ENCODE measurements at regions not wholly inside any gene's neighbourhood (a gene's known extent, or its start where the extent isn't known, plus 50 kb on each side); places are given as distances from the start of the nearest gene placed in this dataset.
A peak's percentile ranks its signal among the peaks of the same experiment; 100 is the strongest.
"Not testable (repeated sequence)": the region's sequence is repeated elsewhere in the genome, so short reads cannot be mapped to it uniquely, and the experiment has no call there.

DNA sequence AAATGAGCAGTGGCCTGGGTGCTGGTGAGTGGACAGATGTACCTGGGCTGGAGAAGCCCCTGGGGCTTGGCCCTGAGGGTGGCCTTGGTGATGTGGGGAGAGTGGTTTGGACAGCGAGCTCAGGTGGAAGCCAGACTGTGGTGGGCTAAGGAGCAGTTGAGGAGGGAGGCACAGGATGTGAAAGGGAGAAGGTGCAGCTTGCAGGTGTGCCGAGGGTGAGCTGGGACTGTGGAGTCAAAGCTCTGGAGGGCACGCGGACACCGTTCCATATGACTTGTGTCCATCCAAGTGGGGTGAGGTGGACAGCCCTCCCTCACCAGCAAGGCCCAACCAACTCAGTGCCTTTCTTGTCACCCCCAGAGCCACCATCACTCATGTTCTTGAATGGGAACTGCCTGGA is 170.8 kb upstream of the ZNF267 start:
- no peak for DNase-seq (ENCODE audit: low spot score)

DNA sequence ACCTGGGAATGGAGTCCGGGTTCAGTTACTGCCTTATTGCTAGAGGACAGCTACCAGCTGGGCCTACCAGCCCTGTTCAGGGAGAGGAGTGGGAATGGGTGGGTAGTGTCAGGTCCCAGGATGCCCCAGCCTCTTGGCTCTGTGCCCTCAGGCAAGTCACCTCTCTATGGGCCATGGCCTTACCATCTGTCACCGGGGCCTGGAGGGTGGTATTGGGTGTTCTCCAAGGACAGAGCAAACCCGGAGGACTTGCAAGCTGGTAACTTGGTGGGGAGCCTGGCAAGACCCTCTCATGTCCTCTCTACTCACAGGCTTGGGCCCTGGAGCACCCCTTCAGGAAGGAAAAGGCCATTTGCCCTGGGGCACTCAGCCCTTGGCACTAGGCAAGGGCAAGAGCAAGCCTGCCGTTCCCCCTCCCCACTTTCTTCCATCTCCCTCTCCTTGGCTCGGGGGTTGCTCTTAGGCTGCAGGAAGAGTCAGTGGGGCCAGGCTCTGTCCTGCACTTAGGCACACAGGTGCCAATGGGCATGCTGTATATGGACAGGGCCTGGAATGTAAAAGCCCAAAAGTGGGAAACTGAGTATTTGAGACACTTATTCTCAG is 170.0 kb upstream of the ZNF267 start:
- DNase-seq (ENCODE audit: low spot score): no peak

DNA sequence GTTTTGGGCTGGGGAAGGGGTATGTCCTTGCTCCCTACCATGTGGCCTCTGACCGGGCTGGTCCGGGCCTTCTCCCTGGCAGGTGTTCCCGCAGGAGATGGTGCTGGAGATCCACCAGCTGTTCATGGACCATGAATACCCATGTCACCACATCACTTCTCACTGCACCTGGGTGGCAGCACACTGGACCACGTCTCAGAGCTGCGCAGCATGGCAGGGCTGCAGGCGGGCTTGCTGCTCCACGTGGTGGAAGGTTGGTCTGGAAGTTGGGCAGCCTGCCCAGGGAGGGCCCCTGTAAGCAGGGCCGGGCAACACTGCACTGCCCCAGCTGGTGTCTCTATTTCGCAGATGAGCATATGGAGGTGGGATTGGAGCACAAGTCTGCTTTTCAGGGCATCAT is 169.5 kb upstream of the ZNF267 start:
- no peak for DNase-seq (ENCODE audit: low spot score)

DNA sequence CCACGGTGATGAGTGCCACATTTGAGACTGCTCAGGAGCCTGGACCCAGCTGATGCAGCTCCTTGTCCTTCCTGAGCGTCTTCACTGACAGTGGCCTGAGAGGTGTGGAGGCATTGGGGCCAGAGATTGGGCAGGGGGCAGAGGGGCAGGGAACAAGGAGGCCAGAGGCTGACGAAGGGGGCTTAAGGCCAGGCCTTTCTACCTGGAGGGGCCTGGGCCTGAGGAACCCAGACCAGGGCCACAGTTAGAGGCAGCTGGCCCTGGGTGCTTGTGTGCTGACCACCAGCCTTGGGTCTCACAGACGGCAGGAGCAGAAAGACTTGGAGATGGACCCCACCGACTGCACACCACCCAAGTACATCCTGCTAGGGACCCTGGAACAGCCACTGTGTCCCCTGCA is 168.2 kb upstream of the ZNF267 start:
- DNase-seq (ENCODE audit: low spot score): no peak

DNA sequence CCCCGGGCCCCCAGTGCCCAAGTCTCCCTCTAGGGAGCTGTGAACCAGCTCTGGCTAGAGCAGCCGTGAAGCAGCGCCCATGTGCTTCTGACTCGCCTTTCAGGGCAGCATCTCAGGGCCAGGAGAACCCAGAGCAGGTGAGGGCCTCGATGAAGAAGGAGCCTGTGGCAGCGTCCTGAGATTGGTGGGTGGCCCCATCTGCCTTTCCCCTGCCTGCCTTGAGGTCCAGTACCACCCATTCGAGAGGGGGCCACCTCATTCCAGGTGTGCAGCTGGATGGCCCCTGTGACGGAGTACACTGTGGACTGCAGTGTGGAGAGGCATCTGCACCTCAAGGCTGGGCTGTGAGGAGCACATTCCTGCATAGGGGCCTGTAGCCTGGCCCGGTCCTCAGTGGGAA is 167.3 kb upstream of the ZNF267 start:
- DNase-seq (ENCODE audit: low spot score): no peak

DNA sequence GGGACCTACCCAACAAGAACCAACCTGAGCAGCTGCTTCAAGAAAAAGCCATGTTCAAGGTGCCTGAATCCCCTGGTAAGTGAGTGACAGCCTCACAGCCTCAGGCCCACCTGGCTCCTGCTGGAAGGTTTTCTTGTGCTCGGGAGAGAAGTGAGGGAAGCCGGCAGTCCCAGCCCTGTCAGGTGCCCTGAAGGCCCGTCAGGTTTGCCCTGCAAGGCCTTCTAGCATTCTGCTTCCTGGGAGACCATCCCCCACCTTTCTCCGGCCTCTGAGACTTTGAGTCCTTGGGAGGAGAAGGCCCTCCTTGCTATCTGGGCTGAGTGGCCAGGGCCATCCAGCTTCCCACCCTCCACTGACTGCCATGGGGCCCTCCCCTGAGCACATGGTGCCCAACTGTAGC is 166.7 kb upstream of the ZNF267 start:
- no peak for DNase-seq (ENCODE audit: low spot score)

DNA sequence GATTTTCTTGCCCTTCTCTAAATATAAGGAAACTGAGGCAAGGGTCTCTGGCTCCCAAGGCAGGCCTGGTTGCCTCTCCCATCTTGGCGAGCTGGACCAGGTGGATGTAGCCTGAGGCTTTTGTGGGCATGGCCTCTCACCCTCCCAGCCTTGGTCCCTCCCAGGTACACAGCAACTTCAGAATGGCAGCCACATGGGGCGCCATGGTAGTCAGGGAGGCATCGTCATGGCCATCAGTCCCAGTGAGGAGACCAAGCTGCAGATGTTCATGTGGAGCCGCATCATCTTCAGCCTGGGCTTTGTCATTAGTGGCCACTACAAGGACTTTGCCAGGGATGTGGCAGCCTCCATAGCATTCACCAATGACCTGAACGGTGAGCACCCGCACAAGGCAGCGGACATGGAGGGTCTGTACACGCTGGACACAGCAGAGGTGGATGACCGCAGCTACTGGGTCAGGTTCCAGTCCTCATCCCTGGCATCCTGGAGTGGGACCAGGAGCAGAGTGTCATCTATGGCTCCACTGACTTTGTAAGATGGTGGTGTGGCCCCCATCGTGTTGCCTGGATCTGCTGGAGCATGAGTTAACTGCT is 165.8 kb upstream of the ZNF267 start:
- DNase-seq (ENCODE audit: low spot score): no peak

DNA sequence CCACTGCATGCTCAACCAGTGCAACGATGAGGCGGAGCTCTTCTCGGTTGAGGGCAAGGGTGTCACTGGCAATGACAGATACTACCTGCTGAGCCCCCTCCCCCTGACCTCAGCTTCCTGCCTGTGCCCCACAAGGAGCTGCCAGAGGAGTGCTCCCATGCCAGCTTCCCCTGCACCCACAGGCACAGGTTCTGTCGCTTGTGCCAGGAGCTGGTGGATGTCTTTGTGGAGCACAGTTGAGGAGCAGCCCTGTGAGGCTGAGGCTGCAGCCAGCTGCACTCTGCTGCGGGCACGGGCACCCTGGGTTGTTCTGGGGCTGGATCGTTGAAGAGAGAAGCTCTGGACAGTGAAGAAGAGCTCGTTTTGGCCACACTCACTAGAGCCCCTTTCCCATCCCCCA is 165.3 kb upstream of the ZNF267 start:
- DNase-seq (ENCODE audit: low spot score): no peak

DNA sequence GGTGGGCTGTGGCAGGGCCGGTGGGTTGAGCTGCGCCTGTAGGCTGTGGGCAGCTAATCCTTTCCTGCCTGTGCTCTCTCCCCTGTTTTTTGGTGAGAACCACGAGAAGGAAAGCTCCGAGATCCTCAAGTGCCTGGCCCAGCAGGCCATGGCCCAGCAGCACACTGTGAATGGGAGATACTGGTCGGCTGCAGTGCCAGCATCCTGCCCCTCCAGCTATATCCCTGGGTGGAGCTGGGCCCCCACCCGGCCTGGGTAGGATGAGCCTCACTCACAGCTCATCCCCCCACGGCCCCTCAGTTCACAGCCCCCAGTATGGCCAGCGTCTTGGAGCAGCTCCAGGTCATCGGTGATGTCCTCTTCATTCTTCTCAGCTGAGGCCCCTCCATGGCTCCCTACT is 164.4 kb upstream of the ZNF267 start:
- no peak for DNase-seq (ENCODE audit: low spot score)

DNA sequence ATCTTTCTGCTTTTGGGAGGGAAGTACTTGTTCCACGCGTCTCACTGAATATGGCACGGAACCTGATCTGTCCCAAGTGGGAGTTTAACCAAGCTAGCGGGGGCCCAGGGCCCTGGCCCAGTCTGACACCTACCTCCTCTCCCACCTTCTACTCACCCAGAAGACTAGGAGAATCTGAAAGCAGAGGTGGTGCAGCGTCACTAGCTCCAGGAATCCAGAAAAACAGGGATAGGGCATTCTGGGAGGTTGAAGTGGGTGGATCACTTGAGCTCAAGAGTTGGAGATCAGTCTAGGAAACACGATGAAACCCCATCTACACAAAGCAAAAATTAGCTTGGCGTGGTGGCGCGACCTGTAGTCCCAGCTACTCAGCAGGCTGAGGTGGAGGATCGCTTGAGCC is 163.5 kb upstream of the ZNF267 start:
- DNase-seq (ENCODE audit: low spot score): no peak

DNA sequence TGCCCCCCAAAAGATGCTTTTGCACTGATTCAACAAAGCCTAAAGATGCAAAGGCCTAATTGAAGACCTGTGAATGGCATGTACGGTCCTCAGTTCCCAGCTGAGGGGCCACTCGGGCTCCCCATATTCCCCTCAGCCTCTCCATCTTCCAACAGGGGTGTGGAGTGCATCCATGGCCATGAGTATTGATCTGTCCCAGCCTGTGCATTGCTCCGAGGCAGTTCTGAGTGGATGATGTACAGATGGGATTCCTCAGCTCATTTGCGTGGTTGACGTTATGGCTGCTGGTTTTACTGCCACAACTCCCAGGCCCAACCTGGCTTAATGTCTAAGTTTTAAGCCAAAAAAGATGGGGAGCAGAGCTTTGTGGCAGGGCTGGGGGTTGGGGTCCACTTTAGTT is 162.7 kb upstream of the ZNF267 start:
- DNase-seq (ENCODE audit: low spot score): no peak

DNA sequence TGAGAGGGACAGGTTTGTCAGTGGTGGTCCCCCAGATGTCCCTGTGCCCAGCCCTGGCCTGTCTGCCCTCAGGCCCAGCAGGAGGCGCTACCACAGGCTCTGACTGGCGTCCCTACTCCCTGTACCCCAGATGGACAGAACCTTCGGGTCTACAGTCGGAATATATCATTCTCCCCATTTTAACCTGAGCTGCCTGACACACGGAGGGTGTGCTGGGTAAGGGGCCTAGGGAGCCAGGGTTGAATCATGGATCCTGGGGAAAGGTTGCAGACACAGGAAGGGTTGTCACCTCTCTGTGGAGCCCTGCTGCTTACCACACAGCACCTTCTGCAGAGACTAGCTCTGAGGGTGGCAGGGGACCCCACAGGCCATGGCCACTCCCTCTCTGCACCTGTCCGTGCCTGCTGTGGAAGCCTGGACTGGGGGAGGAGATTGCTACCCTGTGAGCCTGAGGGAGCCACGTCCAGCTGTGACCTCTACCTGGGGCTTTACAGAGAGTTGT is 162.2 kb upstream of the ZNF267 start:
- DNase-seq (ENCODE audit: low spot score): no peak

DNA sequence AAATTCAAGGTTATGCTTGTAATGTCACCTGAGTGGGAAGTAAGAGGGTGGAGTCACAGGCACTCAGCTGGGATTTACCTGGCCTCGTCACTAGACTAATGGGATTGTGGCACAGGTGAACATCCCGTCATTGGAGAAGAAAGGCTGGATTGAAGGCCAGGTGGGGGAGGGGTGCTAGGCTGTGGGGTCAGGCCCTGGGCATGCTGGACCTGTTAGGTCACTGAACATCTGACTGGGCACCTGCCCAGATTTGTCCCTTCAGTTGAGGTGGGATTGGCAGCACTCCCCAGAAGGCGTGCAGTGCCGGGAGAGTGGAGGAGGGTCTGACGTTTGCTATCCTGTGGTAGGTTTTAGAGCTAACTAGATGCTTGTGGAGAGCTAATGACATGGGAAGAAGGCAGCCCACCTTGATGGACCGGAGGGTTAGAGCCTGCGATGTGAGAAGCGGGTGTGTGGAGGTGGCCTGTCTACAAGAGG is 161.5 kb upstream of the ZNF267 start:
- no peak for DNase-seq (ENCODE audit: low spot score)

DNA sequence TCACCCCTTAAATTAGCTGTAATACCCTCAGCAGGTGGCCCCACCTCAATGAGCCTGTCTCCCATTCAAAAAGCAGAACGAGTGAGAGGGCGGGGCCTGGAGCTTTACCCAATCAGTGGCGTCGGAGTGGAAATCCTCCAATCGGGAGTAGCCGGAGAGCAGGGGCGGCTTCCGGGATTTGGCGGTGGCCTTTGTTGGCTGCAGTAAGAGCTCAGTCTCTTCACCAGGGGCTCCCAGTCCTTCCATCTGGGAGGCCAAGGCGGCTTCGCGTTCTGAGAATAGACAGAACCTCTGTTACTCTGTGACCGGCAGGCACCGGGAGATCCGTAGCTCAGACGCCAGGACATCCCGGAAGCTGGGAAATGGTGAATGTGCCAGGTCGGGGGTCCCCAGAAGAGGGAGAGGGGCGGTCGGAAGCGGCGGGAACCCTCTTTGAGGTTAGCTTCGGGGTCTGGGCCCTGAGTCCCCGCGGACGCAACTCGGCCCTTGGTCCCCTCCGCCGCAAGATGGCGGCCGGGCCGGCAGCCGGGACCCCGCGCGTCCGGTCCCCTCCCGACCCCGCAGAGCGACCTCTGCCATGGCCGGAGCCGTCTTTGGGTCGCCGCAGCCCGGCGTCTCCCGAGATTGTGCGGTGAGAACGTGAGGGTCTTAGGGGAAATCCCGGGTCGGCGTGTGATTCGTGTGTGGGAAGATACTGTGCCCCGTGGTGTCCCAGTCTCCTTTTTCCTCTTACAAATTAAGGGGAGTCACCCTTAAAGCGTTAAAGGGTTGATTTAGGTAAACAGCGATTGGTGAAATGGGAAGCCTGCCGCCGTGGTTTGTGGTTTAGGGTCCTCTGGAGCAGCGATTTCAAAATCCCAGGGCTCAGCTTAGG is 160.3 kb upstream of the ZNF267 start:
- DNase-seq (ENCODE audit: low spot score): peak; percentile 92

DNA sequence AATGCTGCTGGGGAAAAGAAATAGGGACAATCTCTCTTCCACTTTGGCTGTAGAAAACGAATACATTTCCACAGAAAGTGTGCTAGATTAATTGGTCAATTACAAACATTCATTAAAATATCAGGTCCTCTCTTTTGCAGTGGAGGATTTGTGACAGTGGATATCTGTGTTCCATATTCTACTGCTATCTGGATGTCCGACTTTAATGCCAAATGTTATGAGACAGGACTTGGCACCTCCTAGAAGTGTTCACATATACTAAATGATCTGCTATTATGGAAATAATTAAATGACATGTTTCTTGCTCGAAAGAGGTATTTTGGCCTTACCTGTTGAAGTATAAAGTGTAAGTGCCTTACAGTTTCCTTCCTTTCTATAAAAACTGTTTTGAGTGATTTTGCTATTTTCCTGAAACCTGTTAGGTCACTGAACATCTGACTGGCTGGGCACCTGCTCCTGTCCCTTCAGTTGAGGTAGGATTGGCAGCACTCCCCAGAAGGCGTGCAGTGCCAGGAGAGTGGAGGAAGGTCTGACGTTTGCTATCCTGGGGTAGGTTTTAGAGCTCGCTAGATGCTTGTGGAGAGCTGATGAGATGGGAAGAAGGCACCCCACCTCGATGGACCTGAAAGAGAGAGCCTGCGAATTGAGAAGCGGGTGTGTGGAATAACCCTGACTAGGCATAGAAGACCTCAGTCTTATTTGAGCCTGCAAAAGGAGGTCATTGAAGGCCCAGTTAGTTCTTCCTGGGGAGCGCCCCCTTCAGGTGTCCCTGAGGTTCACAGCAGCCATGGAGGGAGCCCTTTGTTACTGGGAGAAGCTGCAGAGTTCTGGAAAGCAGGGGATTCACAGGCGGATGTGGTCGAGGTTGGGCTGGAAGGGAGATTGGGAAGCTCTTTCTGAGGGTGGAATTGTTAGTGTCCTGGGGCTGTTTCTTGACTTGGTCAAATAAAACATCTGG is 159.4 kb upstream of the ZNF267 start:
- DNase-seq (ENCODE audit: low spot score): no peak

DNA sequence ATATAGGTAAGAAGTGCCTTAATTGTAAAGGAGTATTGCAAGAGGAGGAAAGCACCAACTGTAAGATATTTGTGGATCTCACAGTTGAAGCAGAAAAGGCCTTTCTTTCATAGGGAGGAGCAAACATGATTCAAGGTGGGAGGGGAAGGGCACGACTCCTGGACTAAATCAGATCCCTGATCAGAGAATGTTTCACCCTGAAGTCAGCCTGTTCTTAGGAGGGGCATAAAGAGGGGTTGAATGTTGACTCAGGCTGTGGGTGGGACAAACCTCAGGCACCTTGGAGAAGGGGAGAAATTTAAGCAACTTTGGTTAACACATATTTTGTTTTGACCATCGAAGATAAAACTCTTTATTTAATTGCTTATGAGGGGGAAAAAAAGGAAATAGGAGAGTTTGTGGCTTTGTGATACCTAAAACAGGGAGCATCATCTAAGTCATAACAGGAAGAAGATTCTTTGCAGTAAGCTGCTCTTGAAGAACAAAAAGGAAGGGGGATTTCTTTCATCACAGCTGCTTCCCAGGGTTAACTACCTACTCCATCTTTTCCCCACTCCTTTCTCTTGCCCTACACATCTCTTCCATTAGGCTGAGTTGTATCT is 158.6 kb upstream of the ZNF267 start:
- peak; percentile 24 for DNase-seq (ENCODE audit: low spot score)

DNA sequence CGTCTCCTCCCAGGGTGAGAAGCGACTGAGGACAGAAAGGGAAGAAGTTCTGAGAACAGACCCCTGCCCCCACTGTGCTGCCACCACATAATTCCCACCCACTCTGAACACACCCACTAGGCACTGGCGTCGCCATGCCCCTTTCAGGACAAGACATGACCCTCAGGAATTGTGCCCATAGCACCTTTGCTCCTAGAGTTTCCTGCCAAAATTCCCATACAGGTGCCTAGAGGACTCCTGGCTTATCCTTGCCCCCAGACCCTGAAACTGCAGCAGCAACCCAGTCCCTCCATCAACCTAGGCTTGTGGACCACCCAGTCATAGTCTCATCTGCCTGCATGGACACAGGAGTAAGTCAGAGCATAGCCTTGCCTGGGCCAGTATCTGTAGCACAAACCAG is 157.7 kb upstream of the ZNF267 start:
- DNase-seq (ENCODE audit: low spot score): no peak

DNA sequence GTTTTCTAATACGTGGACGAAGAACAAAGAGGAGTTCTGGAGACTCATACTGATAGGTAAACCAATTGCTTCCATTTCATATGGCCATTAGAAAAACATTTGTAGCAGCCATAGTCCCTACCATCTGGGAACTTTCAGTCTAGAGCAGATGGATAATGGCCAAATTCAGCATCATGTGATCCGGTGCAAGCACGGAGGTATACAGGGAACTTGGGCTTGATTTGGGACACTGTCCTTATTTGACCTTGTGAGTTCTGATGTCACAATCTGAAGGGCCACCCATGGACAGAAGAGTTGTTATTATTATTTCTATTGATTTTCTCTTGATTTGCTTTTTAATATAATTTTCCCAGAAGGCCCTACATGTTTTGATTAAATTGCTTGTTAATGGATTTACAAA is 154.6 kb upstream of the ZNF267 start:
- no peak for DNase-seq (ENCODE audit: low spot score)

DNA sequence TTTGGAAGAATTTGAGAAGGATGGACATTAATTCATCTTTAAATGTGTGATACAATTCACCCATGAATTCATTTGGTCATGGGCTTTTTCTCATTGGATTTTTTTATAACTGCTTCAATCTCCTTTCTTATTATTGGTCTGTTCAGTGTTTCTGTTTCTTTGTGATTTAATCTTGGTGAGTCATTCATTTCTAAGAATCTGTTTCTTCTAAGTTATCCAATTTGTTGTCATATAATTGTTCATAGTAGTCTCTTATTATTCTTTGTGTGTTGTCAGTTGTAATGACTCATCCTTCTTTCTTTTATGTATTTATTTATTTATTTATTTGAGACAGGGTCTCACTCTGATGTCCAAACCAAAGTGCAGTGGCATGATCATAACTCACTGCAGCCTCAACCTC is 146.1 kb upstream of the ZNF267 start:
- no peak for DNase-seq (ENCODE audit: low spot score)

DNA sequence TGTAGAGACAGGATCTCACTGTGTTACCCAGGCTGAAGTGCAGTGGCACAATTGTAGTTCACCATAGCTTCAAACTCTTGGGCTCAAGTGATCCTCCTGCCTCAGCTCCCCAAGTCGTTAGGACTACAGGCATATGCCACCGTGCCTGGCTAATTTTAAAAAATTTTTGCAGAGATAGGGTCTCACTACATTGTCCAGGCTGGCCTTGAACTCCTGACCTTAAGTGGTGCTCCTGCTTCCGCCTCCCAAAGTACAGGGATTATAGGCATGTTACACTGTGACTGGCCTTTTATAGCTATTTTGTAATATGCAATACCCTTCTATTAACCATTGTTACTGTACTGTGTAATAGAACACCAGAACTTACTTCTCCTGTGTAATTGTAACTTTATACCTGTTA is 139.3 kb upstream of the ZNF267 start:
- no peak for DNase-seq (ENCODE audit: low spot score)

DNA sequence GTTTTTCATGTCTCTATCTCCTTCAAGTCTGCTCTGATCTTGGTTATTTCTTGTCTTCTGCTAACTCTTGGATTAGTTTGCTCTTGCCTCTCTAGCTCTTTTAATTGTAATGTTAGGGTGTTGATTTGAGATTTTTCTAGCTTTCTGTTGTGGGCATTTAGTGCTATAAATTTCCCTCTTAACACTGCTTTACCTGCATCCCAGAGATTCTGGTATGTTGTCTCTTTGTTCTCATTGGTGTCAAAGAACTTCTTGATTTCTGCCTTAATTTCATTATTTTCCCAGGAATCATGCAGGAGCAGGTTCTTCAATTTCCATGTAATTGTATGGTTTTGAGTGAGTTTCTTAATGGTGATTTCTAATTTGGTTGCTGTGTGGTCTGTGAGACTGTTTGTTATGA is 128.5 kb upstream of the ZNF267 start:
- not testable (repeated sequence) for DNase-seq (ENCODE audit: low spot score)

DNA sequence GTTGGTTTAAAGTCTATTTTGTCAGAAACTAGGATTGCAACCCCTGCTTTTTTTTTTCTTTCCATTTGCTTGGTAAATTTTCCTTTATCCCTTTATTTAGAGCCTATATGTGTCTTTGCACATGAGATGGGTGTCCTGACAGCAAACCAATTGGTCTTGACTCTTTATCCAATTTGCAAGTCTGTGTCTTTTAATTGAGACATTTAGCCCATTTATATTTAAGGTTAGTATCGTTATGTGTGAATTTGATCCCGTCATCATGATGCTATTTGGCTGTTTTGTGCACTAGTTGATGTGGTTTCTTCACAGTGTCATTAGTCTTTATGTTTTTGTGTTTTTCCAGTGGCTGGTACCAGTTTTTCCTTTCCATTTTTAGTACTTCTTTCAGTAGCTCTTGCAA is 127.7 kb upstream of the ZNF267 start:
- DNase-seq (ENCODE audit: low spot score): no peak

Data from CD4-positive, alpha-beta T cell treated with Interleukin-2 at 100 ng/mL for 4 hours (primary cell).